ENCODE measurements at regions not wholly inside any gene's neighbourhood (a gene's known extent, or its start where the extent isn't known, plus 50 kb on each side); places are given as distances from the start of the nearest gene placed in this dataset.

- TF ChIP-seq, protein P1, sequence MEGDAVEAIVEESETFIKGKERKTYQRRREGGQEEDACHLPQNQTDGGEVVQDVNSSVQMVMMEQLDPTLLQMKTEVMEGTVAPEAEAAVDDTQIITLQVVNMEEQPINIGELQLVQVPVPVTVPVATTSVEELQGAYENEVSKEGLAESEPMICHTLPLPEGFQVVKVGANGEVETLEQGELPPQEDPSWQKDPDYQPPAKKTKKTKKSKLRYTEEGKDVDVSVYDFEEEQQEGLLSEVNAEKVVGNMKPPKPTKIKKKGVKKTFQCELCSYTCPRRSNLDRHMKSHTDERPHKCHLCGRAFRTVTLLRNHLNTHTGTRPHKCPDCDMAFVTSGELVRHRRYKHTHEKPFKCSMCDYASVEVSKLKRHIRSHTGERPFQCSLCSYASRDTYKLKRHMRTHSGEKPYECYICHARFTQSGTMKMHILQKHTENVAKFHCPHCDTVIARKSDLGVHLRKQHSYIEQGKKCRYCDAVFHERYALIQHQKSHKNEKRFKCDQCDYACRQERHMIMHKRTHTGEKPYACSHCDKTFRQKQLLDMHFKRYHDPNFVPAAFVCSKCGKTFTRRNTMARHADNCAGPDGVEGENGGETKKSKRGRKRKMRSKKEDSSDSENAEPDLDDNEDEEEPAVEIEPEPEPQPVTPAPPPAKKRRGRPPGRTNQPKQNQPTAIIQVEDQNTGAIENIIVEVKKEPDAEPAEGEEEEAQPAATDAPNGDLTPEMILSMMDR (IDR thresholded peaks at IDR 0.05): no peak
- TF ChIP-seq POLR2A (IDR thresholded peaks at IDR 0.05): no peak
Observed at GRCh38 chr3:83938491-83938890, 1020.3 kb upstream of the CADM2 start.

Data from testis (tissue), 2 donors.